Testis (tissue), 2 donors: ENCODE measurements at regions not wholly inside any gene's neighbourhood (a gene's known extent, or its start where the extent isn't known, plus 50 kb on each side); places are given as distances from the start of the nearest gene placed in this dataset.

Source experiments
- DNase-seq: peaks from one replicate; pipeline ENCODE4 v3.0.0-alpha.2; 2019
- H3K27ac ChIP-seq, 2 donors: fragments of 200-600 bp; sonication (generic); one replicate each; pipeline ENCODE4 v1.5.1; 2019
- H3K27me3 ChIP-seq: fragments of 200-600 bp; sonication (generic); one replicate; pipeline ENCODE4 v1.5.1; 2019
- H3K36me3 ChIP-seq: fragments of 200-600 bp; sonication (generic); one replicate; pipeline ENCODE4 v1.5.1; 2017; ENCODE audit warnings: low read depth; ENCODE audit errors: missing control alignments
- H3K4me1 ChIP-seq: fragments of 200-600 bp; sonication (generic); one replicate; pipeline ENCODE4 v1.5.1; 2019
- H3K4me3 ChIP-seq, 2 donors: fragments of 200-600 bp; sonication (generic); one replicate each; pipeline ENCODE4 v1.5.1; 2017 to 2019
- H3K9me3 ChIP-seq: fragments of 200-600 bp; sonication (generic); one replicate; pipeline ENCODE4 v1.5.1; 2017
- CTCF ChIP-seq, 3 experiments: fragments of 450-650 bp in 2 of 3; fragments of 200-600 bp in 1 of 3; sonication (generic) in 1 of 3; IDR thresholded peaks; one replicate each; pipeline ENCODE4 v1.5.1; 2016 to 2019; ENCODE audit warnings: antibody characterized with exemption in 3 of 3, mild to moderate bottlenecking in 2 of 3, moderate library complexity in 1 of 3
- POLR2A ChIP-seq: fragments of 450-650 bp; IDR thresholded peaks from one replicate; pipeline ENCODE4 v1.6.1; 2017; ENCODE audit warnings: antibody characterized with exemption, mild to moderate bottlenecking, moderate library complexity
- WGBS, 2 donors: methylation state at CpG; one replicate each; pipeline ENCODE4 v1.1.5; 2018; 5-methylcytosine and 5-hydroxymethylcytosine counted together
- intact Hi-C: fragments of 100-400 bp; cut with DNase I; formaldehyde crosslinking; loops from one replicate; pipeline ENCODE4 v1.15.1; 2023; ENCODE audit warnings: low total_unique reads

DNA sequence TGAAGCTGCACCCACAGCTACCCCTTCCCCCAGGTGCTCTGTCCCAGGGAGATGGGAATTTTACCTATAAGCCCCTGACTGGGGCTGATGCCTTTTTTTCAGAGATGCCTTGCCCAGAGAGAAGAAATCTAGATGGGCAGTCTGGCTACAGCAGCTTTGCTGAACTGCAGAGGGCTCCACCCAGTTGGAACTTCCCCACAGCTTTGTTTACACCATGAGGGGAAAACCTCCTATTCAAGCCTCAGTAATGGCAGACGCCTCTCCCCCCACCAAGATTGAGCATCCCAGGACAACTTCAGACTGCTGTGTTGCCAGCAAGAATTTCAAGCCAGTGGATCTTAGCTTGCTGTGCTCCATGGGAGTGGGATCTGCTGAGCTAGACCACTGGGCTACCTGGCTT, 122.6 kb upstream of the MOCS1 start:
- WGBS, 2 donors = 75 to 87% methylated on average over 1 of the region's 1 CpG
- H3K9me3 ChIP-seq = no peaks in the 10 kb centered on the region
- no peak overlapping the region for H3K27ac ChIP-seq
- H3K27me3 ChIP-seq = no peaks in the 10 kb centered on the region
- DNase-seq = no peak
- H3K4me3 ChIP-seq = no peak overlapping the region
- H3K36me3 ChIP-seq = no peaks in the 10 kb centered on the region
- intact Hi-C loops = no loop called here
- no peaks in the 10 kb centered on the region for H3K4me1 ChIP-seq
- TF ChIP-seq CTCF (IDR thresholded peaks at IDR 0.05) = no peak
- no peak for TF ChIP-seq POLR2A

DNA sequence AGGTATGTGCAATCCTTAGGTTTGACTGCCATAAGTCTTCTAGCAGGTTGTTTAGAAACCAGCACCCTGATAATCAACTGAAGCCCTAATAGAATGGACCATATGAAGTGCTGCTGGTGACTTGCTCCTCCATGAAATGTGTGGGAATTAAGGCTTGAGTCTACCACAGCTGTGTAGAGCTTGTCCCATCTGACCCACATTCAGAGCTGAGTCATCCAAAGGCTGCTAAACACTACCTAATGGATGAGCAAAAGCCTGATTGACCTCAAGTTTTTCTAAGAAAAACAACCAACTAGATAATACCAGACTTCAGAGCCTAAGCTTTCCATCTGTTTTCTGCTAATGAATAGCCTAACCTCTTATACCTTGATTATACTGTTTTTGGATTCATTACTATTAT, 120.3 kb upstream of the MOCS1 start:
- H3K27ac ChIP-seq = no peak overlapping the region
- H3K4me1 ChIP-seq = no peaks in the 10 kb centered on the region
- H3K36me3 ChIP-seq = no peaks in the 10 kb centered on the region
- TF ChIP-seq CTCF (IDR thresholded peaks at IDR 0.05) = no peak
- TF ChIP-seq POLR2A = no peak
- no peak for DNase-seq
- intact Hi-C loops = no loop called here
- H3K4me3 ChIP-seq = no peak overlapping the region
- H3K27me3 ChIP-seq = no peaks in the 10 kb centered on the region
- H3K9me3 ChIP-seq = no peaks in the 10 kb centered on the region

DNA sequence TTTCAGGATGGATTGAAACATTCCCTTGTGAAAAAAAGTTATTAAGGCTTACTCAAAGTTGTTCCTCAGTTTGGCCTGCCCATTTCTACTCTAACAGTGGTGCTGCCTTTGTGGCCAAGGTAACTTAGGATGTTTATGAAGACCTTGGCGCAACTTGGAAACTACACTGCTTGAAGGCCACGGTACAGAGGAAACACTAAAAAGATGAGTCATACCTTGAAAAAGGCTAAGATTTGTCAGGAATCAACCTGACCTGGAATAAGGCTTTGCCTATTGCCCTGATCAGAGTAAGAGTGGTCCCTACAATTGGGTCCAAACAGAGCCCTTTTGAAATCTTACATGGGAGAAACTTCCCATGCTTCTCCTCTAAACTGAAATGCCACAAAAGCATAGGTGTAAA, 119.9 kb upstream of the MOCS1 start:
- no peak for TF ChIP-seq CTCF (IDR thresholded peaks at IDR 0.05)
- TF ChIP-seq POLR2A = no peak
- Histone ChIP-seq H3K36me3 (no peaks in the 10 kb centered on the region), H3K27ac (no peak overlapping the region), H3K4me3 (no peak overlapping the region), H3K4me1 (no peaks in the 10 kb centered on the region), H3K9me3 (no peaks in the 10 kb centered on the region), H3K27me3 (no peaks in the 10 kb centered on the region)
- 63 to 73% methylated on average over 2 of the region's 2 CpGs for WGBS, 2 donors
- intact Hi-C loops = no loop called here
- no peak for DNase-seq

DNA sequence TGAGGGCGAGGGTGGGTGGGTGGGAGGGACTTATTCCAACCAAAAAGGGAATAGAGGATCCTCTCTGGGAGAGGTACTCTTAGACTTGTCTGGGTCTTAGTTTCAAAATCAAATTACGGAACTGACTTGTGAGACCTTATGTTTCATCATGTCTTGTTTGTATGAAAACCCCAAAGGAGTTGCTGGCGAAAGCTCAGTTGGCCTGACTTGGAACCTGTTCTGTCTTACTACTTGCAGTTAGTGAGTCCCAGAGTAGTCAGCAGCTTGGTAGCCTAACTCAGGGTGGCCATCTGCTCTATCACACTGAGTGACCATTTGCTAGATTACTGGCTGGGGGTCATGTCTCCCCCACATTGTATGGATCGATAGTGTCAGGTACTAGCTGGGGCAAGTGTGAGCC, 114.9 kb upstream of the MOCS1 start:
- Histone ChIP-seq H3K4me3 (no peak overlapping the region), H3K27me3 (no peaks in the 10 kb centered on the region), H3K36me3 (no peaks in the 10 kb centered on the region), H3K9me3 (no peaks in the 10 kb centered on the region), H3K4me1 (no peaks in the 10 kb centered on the region), H3K27ac (no peak overlapping the region)
- no peak for DNase-seq
- no peak for TF ChIP-seq CTCF (IDR thresholded peaks at IDR 0.05)
- TF ChIP-seq POLR2A = no peak
- intact Hi-C loops = no loop called here
- 83 to 88% methylated on average over 4 of the region's 4 CpGs for WGBS, 2 donors

GRCh38 chr6:40044196-40044595, 109.9 kb upstream of the MOCS1 start:
- H3K9me3 ChIP-seq = no peaks in the 10 kb centered on the region
- intact Hi-C loops = no loop called here
- no peaks in the 10 kb centered on the region for H3K4me1 ChIP-seq
- no peaks in the 10 kb centered on the region for H3K27me3 ChIP-seq
- H3K4me3 ChIP-seq = no peak overlapping the region
- DNase-seq = no peak
- no peak for TF ChIP-seq POLR2A
- no peak overlapping the region for H3K27ac ChIP-seq
- 76 to 81% methylated on average over 1 of the region's 1 CpG for WGBS, 2 donors
- H3K36me3 ChIP-seq = no peaks in the 10 kb centered on the region
